ENCODE measurements at regions not wholly inside any gene's neighbourhood (a gene's known extent, or its start where the extent isn't known, plus 50 kb on each side); places are given as distances from the start of the nearest gene placed in this dataset.

DNA sequence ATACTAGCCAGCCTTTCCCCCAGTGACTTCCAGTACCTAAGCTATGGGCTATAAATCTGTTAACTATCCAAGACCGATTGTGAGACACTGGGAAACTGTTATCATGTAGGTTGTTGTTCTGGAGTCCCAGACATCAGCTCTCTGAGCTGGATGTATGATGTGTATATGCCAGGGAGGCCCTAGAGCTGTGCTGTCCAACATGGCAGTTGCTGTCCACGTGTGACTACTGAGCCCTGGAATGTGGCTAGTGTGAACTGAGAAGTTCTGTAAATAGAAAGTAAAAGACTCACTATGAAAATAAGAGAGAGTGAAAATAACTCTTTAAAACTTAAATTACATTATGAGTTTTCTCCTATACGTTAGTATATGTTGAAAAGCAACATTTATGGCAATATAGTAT is 755.8 kb upstream of the FBXO33 start:
- TF ChIP-seq CTCF (IDR thresholded peaks at IDR 0.05) (no peak), POLR2A (IDR thresholded peaks at IDR 0.05) (no peak), POLR2AphosphoS5 (IDR thresholded peaks at IDR 0.05) (no peak), EP300 (IDR thresholded peaks at IDR 0.05) (no peak)
- intact Hi-C loops (cut with DNase I; ENCODE audit: low total_unique reads) = no loop called here
- no peaks in the 10 kb centered on the region for H3K36me3 ChIP-seq
- no peaks in the 10 kb centered on the region for H3K4me1 ChIP-seq
- WGBS, 5 donors = 54 to 72% (median 61%) methylated on average over 3 of the region's 3 CpGs
- H3K4me3 ChIP-seq = no peak overlapping the region
- H3K27me3 ChIP-seq = no peaks in the 10 kb centered on the region
- H3K27ac ChIP-seq = no peak overlapping the region
- no peak for DNase-seq
- H3K9me3 ChIP-seq = peaks cover 0 to 10% (median 0%) of the 10 kb centered on the region in 4 donors

DNA sequence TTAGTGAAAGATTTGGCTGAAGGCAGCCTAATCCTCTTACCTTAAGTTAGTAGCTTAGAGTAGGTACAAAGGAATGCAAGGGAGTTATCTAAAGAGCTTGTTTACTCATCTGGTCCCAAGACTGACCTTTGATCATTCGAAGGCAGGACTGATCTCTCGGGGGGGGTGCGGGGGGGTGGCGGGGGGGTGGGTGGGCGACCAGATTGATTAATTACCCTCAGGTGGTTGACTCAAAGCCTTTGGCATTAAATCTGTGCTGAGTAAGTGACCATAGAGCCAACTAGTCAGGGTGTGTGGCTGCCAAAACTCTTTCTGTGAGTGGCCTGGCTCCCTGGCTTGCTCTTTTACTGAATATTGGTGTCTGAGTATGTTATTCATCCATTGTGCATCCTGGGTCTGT is 731.9 kb upstream of the FBXO33 start:
- Histone ChIP-seq H3K4me1 (no peaks in the 10 kb centered on the region), H3K27me3 (no peaks in the 10 kb centered on the region), H3K4me3 (no peak overlapping the region), H3K27ac (no peak overlapping the region), H3K9me3 (peaks cover 3 to 46% (median 23%) of the 10 kb centered on the region in 4 donors), H3K36me3 (no peaks in the 10 kb centered on the region)
- DNase-seq = no peak
- no peak for TF ChIP-seq POLR2AphosphoS5 (IDR thresholded peaks at IDR 0.05)
- TF ChIP-seq CTCF (IDR thresholded peaks at IDR 0.05) = no peak
- TF ChIP-seq EP300 (IDR thresholded peaks at IDR 0.05) = no peak
- no peak for TF ChIP-seq POLR2A (IDR thresholded peaks at IDR 0.05)
- intact Hi-C loops (cut with DNase I; ENCODE audit: low total_unique reads) = no loop called here
- 22 to 43% (median 26%) methylated on average over 5 of the region's 5 CpGs for WGBS, 5 donors

DNA sequence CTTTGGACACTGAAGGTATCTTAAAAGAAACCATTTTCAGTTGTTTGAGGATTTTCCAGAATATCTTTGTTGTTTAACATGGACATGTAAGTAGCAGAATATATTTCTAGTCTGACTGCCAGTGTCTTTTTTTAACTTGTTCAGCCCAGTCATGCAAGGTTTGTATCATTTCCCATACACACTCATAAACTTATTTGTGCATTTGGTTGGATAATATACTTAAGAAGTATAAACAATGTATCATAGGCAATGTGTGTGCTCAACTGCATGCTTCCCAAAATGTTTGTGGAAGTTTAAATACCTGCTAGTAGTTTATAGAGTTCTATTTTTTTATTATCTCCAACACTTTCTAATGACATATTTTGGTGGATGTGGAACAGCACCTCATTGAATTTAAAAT is 707.4 kb upstream of the FBXO33 start:
- intact Hi-C loops (cut with DNase I; ENCODE audit: low total_unique reads) = no loop called here
- TF ChIP-seq EP300 (IDR thresholded peaks at IDR 0.05) (no peak), CTCF (IDR thresholded peaks at IDR 0.05) (no peak), POLR2A (IDR thresholded peaks at IDR 0.05) (no peak), POLR2AphosphoS5 (IDR thresholded peaks at IDR 0.05) (no peak)
- Histone ChIP-seq H3K27me3 (no peaks in the 10 kb centered on the region), H3K36me3 (no peaks in the 10 kb centered on the region), H3K4me3 (no peak overlapping the region), H3K9me3 (peaks cover 0 to 2% (median 0%) of the 10 kb centered on the region in 4 donors), H3K27ac (no peak overlapping the region), H3K4me1 (no peaks in the 10 kb centered on the region)
- DNase-seq = no peak

GRCh38 chr14:40133463-40133862 is 701.2 kb upstream of the FBXO33 start:
- TF ChIP-seq POLR2A (IDR thresholded peaks at IDR 0.05) = no peak
- no peak for TF ChIP-seq EP300 (IDR thresholded peaks at IDR 0.05)
- TF ChIP-seq CTCF (IDR thresholded peaks at IDR 0.05) = no peak
- TF ChIP-seq POLR2AphosphoS5 (IDR thresholded peaks at IDR 0.05) = no peak
- intact Hi-C loops (cut with DNase I; ENCODE audit: low total_unique reads) = no loop called here
- no peaks in the 10 kb centered on the region for H3K27me3 ChIP-seq
- H3K4me1 ChIP-seq = no peaks in the 10 kb centered on the region
- H3K9me3 ChIP-seq = peaks cover 0 to 12% (median 0%) of the 10 kb centered on the region in 4 donors
- H3K4me3 ChIP-seq = no peak overlapping the region
- no peak overlapping the region for H3K27ac ChIP-seq
- H3K36me3 ChIP-seq = no peaks in the 10 kb centered on the region
- DNase-seq = no peak
- WGBS, 5 donors = 79 to 93% (median 86%) methylated on average over 2 of the region's 2 CpGs

Measured in stomach (tissue), 8 donors.